T-helper 17 cell (primary cell): ENCODE measurements at regions not wholly inside any gene's neighbourhood (a gene's known extent, or its start where the extent isn't known, plus 50 kb on each side); places are given as distances from the start of the nearest gene placed in this dataset.
"Not testable (repeated sequence)": the region's sequence is repeated elsewhere in the genome, so short reads cannot be mapped to it uniquely, and the experiment has no call there.

Experiments
- ATAC-seq: fragments of 150-1000 bp; cut with Tn5 transposase; 2 replicates; pipeline ENCODE4 v1.10.0; 2021; ENCODE audit warnings: mild to moderate bottlenecking, moderate library complexity
- DNase-seq, 3 donors: peaks; one replicate each; pipeline versions ENCODE4 v3.0.0 to v3.0.0-alpha.2; 2020 to 2021
- H3K9me3 ChIP-seq: one replicate; pipeline ENCODE4 v1.7.0; 2013; ENCODE audit warnings: low read length, mild to moderate bottlenecking; ENCODE audit not compliant: control insufficient read depth, poor library complexity, severe bottlenecking
- H3K27ac Mint-ChIP-seq: one replicate; pipeline ENCODE4 v1.8.0; 2022; ENCODE audit warnings: mild to moderate bottlenecking, moderate library complexity, mixed read lengths
- H3K27me3 Mint-ChIP-seq: one replicate; pipeline ENCODE4 v1.8.0; 2022; ENCODE audit warnings: mixed read lengths
- H3K36me3 Mint-ChIP-seq: one replicate; pipeline ENCODE4 v1.8.0; 2022; ENCODE audit warnings: low read depth, mixed read lengths
- H3K4me1 Mint-ChIP-seq: one replicate; pipeline ENCODE4 v1.8.0; 2022; ENCODE audit warnings: mild to moderate bottlenecking, mixed read lengths
- H3K4me3 Mint-ChIP-seq: one replicate; pipeline ENCODE4 v1.8.0; 2022; ENCODE audit warnings: mild to moderate bottlenecking, moderate library complexity, mixed read lengths

- Mint-ChIP-seq H3K4me1 (no peaks in the 10 kb centered on the region), H3K4me3 (no peak overlapping the region), H3K36me3 (no peaks in the 10 kb centered on the region), H3K27ac (no peak overlapping the region), H3K27me3 (peaks cover 25% of the 10 kb centered on the region)
- no peak for ATAC-seq
- no peak for DNase-seq
- H3K9me3 ChIP-seq: no peaks in the 10 kb centered on the region
These were observed 291.4 kb upstream of the ATP11B start for GRCh38 chr3:182501856-182502255.

DNA sequence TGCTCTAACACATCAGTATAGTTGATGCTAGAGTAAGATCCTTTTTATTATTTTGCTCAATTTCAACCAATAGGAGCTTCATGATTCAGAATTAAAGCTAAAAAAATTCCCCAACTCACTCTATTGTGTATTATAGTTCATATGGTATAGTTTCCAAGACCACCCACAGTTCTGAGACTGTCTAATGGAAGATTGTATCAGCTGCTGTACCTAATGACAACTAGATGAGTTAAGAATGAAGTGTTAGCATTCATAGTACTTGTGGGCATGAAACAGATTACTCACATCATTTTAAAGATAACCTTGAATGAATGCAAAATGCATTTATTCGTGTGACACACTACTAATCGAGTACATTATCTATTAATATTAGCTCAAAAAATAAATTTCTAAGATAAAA, 289.9 kb upstream of the ATP11B start:
- ATAC-seq: no peak
- peaks cover 35% of the 10 kb centered on the region for H3K27me3 Mint-ChIP-seq
- H3K4me3 Mint-ChIP-seq: no peak overlapping the region
- no peaks in the 10 kb centered on the region for H3K9me3 ChIP-seq
- H3K27ac Mint-ChIP-seq: no peak overlapping the region
- DNase-seq: no peak
- H3K36me3 Mint-ChIP-seq: peaks cover 2% of the 10 kb centered on the region
- H3K4me1 Mint-ChIP-seq: no peaks in the 10 kb centered on the region

DNA sequence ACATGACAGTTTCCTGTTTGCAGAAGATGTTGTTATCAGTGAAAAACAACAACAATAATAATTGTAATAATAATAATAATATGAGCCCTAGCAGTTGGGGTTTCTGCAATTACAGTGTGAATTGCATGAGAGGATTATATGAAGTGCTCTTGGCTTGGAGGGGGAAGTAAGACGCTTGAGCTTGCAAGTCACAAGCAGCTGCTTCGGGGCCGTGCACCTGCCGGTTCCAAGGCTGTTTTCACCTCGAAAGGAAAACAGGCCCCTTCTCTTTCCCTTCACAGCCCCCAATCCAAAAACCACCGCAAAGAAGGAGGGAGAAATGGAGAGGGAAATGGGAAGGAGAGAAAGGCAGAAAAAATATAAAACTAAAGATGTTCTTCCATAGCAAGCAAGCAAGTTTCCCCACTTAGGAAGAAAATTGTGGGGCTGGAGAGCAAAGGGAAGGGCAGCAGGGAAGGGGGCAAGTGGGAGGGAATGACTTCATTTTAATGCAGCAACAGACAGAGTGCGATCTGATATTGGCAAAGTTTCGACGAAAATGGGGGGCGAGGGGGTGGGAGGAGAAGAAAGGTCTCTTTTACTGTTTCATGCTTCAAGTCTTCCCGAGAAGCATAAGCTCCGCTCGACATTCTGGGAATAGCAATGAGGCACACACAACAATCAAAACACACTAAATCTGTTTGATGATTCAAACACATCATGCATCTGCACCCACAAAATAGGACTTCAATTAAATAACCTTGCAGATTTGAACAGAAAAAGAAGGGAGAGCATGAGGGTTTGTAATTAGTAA, 284.2 kb upstream of the ATP11B start:
- ATAC-seq: no peak
- no peak overlapping the region for H3K27ac Mint-ChIP-seq
- H3K9me3 ChIP-seq: no peaks in the 10 kb centered on the region
- DNase-seq: no peak
- H3K27me3 Mint-ChIP-seq: peaks cover 22% of the 10 kb centered on the region
- H3K4me1 Mint-ChIP-seq: no peaks in the 10 kb centered on the region
- peaks cover 2% of the 10 kb centered on the region for H3K36me3 Mint-ChIP-seq
- H3K4me3 Mint-ChIP-seq: no peak overlapping the region

DNA sequence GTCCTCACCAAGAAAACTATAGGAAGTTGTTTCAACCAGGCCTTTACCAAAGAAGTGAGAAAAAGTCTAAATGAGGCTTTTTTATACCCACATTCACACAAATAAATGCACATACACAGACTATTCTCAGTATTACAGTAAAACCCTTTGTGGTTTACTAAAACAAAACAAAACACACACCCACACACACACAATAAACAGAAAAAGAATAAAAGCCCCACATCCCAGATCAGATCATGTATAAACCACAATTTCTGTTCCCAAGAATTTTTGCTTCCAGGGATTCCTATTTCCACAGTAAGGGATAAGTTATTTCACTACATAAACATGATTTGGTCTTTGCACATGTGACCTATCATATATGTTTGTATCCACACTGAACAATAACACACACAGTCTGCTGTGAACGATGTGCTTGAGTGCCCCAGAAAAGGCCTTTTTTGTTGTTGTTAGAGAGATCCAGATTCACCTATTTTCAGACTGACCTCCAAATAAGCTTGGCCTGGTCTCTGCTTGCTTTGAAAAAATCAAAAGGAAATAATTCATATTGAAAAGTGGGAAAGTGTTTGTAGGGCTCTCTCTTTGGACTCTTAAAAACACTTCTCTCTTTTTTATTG, 283.4 kb upstream of the ATP11B start:
- no peak for DNase-seq
- H3K36me3 Mint-ChIP-seq: peaks cover 2% of the 10 kb centered on the region
- ATAC-seq: no peak
- no peak overlapping the region for H3K4me3 Mint-ChIP-seq
- no peak overlapping the region for H3K27ac Mint-ChIP-seq
- H3K9me3 ChIP-seq: no peaks in the 10 kb centered on the region
- no peaks in the 10 kb centered on the region for H3K4me1 Mint-ChIP-seq
- peaks cover 22% of the 10 kb centered on the region for H3K27me3 Mint-ChIP-seq

- no peaks in the 10 kb centered on the region for H3K27me3 Mint-ChIP-seq
- H3K4me3 Mint-ChIP-seq: no peak overlapping the region
- H3K9me3 ChIP-seq: no peaks in the 10 kb centered on the region
- no peak for DNase-seq
- ATAC-seq: no peak
- no peaks in the 10 kb centered on the region for H3K36me3 Mint-ChIP-seq
- no peak overlapping the region for H3K27ac Mint-ChIP-seq
- no peaks in the 10 kb centered on the region for H3K4me1 Mint-ChIP-seq
These were observed 278.9 kb upstream of the ATP11B start for GRCh38 chr3:182514236-182514964.

DNA sequence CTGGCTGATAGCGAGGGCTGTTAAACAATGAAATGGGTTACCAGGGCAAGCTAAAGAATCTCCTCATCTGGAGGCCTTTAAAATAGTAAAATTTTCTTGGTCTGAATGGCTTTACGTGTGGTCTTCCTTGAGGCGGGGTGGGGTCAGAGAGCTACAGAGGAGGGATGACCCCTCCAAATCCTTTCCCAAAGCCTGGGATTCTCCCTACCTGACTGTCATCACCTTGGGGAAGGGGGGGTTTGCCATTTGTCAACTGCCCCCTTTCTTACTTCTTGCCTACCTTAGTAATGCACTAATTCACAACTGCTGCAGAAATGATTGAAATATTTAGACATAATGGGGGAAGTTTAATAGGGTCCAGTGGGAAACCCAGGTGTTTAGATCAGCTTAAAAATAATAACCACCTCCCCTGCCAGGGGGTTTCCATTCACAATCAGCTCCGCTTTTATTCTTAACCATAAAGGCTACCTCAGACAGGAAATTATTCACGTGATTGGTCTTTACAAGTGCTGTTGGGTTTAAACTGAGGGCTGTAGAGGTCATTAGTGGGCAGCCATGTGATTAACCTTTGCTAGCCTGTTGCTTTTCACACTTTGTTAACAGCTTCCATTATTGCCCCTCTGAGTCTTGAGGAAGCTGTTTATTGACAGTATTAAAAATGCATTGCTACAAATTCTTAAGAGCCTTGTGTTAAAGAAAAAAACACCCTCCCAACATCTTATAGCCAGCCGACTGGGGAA, 276.5 kb upstream of the ATP11B start:
- DNase-seq (no peak), ATAC-seq (no peak)
- H3K36me3 Mint-ChIP-seq: no peaks in the 10 kb centered on the region
- H3K9me3 ChIP-seq: no peaks in the 10 kb centered on the region
- H3K27ac Mint-ChIP-seq: no peak overlapping the region
- no peak overlapping the region for H3K4me3 Mint-ChIP-seq
- no peaks in the 10 kb centered on the region for H3K27me3 Mint-ChIP-seq
- no peaks in the 10 kb centered on the region for H3K4me1 Mint-ChIP-seq

DNA sequence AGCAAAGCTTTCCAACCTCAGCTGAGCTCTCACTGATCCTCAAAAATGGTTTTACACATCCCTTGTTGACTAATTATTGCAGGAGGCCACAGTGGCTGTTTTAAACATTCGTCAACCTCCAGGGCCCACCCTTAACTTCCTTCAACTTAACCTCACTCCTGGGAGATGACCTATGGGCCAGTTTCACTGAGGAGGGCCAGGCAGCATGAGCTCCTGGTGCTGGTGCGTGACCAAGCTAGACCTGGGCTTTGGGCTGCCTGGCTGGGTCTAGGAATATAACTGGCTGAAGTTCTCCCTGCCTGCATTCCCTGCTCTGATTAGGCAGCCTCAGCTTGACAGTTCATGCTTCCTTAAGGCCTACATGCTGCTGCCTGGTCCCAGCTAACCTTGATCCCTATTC, 273.7 kb upstream of the ATP11B start:
- no peak overlapping the region for H3K27ac Mint-ChIP-seq
- no peak for DNase-seq
- no peak overlapping the region for H3K4me3 Mint-ChIP-seq
- no peaks in the 10 kb centered on the region for H3K4me1 Mint-ChIP-seq
- H3K27me3 Mint-ChIP-seq: no peaks in the 10 kb centered on the region
- H3K9me3 ChIP-seq: no peaks in the 10 kb centered on the region
- H3K36me3 Mint-ChIP-seq: no peaks in the 10 kb centered on the region
- no peak for ATAC-seq

DNA sequence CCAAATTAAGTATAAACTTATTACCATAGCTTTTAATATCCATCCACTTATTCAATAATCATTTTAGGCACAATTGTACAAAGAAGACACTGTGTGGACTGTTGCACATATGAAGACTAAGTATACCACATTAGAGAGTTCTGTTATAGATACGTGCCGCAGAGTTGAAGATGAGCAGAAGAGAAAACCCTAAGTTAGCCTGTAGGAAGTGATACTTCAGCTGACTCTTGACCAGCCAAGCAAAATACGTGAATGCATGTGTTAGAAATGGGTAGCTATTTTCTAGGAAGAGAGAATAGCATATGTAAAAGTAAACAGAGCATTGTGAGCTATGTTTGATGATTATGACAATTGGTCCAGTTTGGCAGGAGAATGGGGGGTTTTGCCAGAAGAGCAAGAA, 272.0 kb upstream of the ATP11B start:
- no peaks in the 10 kb centered on the region for H3K4me1 Mint-ChIP-seq
- H3K27me3 Mint-ChIP-seq: no peaks in the 10 kb centered on the region
- no peaks in the 10 kb centered on the region for H3K36me3 Mint-ChIP-seq
- no peak overlapping the region for H3K4me3 Mint-ChIP-seq
- no peak overlapping the region for H3K27ac Mint-ChIP-seq
- H3K9me3 ChIP-seq: no peaks in the 10 kb centered on the region
- DNase-seq (no peak), ATAC-seq (no peak)

DNA sequence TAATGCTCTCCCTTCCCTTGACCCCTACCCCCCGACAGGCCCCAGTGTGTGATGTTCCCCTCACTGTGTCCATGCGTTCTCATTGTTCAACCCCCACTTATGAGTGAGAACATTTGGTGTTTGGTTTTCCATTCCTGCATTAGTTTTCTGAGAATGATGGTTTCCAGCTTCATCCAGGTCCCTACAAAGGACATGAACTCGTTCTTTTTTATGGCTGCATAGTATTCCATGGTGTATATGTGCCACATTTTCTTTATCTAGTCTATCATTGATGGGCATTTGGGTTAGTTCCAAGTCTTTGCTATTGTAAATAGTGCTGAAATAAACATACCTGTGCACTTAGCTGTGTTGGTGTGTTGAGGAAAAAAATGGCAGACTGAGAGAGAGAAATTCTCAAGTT, 269.9 kb upstream of the ATP11B start:
- H3K27me3 Mint-ChIP-seq, ATAC-seq, DNase-seq, H3K4me3 Mint-ChIP-seq, H3K9me3 ChIP-seq, H3K36me3 Mint-ChIP-seq, H3K27ac Mint-ChIP-seq, H3K4me1 Mint-ChIP-seq: not testable (repeated sequence)

- no peaks in the 10 kb centered on the region for H3K36me3 Mint-ChIP-seq
- DNase-seq (no peak), ATAC-seq (no peak)
- H3K4me1 Mint-ChIP-seq: no peaks in the 10 kb centered on the region
- no peak overlapping the region for H3K4me3 Mint-ChIP-seq
- H3K27ac Mint-ChIP-seq: no peak overlapping the region
- H3K27me3 Mint-ChIP-seq: no peaks in the 10 kb centered on the region
- no peaks in the 10 kb centered on the region for H3K9me3 ChIP-seq
These were observed 269.5 kb upstream of the ATP11B start for GRCh38 chr3:182523836-182524235.

- no peaks in the 10 kb centered on the region for H3K9me3 ChIP-seq
- H3K4me1 Mint-ChIP-seq: no peaks in the 10 kb centered on the region
- H3K27ac Mint-ChIP-seq: no peak overlapping the region
- no peaks in the 10 kb centered on the region for H3K36me3 Mint-ChIP-seq
- no peak overlapping the region for H3K4me3 Mint-ChIP-seq
- no peaks in the 10 kb centered on the region for H3K27me3 Mint-ChIP-seq
- DNase-seq (no peak), ATAC-seq (no peak)
These were observed 268.4 kb upstream of the ATP11B start for GRCh38 chr3:182524711-182525401.

DNA sequence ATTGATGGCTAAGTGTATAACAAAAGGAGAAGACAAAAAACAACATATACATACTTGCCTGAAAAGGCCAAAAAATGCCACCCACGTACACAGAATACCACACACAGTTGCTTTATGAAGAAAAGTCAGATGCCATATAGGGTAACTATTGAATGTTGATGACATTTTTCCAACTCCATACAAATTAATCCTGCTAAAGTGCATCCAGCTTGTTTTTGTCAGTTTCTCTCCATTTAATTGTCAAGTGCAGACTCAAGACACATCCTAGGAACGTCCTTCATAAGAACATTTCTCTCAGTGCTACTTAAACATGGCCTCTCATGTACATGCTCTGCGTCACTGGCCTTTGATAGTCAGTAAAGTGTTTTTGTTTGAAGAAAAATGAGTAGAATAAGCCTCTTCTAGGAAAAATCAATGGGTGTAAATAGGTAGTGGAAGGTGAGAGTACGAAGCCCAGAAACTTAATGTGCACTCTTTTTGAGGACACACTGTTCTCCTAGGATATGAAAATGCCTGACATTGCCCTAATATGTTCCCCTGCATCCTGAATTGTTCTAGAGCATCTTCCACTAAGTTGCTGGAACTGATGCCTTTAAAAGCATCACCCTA, 267.4 kb upstream of the ATP11B start:
- no peak overlapping the region for H3K4me3 Mint-ChIP-seq
- H3K27ac Mint-ChIP-seq: no peak overlapping the region
- DNase-seq: no peak
- no peaks in the 10 kb centered on the region for H3K4me1 Mint-ChIP-seq
- H3K27me3 Mint-ChIP-seq: no peaks in the 10 kb centered on the region
- ATAC-seq: no peak
- no peaks in the 10 kb centered on the region for H3K9me3 ChIP-seq
- no peaks in the 10 kb centered on the region for H3K36me3 Mint-ChIP-seq
